ENCODE measurements at regions not wholly inside any gene's neighbourhood (a gene's known extent, or its start where the extent isn't known, plus 50 kb on each side); places are given as distances from the start of the nearest gene placed in this dataset.

DNA sequence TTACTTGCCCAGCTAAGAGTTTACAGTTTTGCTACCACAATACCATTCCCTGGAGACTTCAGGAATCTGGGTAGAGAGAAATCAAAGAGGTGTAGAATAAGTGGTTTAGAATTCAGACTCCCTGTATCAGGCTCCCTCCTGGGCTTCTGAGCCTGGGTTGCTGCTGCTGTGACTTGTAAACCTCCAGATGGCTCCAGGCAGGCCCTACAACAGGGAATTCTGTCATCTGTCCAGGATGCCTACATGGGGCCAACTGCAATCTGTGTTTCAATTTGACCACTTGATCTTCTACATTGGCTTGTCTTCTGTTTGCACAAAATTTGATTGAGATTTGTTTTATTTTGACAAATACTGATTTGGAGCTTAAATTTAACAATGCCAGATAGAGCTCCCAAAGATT, 183.9 kb downstream of the RAD51AP2 start:
- TF ChIP-seq, protein P1, sequence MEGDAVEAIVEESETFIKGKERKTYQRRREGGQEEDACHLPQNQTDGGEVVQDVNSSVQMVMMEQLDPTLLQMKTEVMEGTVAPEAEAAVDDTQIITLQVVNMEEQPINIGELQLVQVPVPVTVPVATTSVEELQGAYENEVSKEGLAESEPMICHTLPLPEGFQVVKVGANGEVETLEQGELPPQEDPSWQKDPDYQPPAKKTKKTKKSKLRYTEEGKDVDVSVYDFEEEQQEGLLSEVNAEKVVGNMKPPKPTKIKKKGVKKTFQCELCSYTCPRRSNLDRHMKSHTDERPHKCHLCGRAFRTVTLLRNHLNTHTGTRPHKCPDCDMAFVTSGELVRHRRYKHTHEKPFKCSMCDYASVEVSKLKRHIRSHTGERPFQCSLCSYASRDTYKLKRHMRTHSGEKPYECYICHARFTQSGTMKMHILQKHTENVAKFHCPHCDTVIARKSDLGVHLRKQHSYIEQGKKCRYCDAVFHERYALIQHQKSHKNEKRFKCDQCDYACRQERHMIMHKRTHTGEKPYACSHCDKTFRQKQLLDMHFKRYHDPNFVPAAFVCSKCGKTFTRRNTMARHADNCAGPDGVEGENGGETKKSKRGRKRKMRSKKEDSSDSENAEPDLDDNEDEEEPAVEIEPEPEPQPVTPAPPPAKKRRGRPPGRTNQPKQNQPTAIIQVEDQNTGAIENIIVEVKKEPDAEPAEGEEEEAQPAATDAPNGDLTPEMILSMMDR (IDR thresholded peaks at IDR 0.05 in 2 of 3, conservative IDR thresholded peaks at IDR 0.05 in 1 of 3; ENCODE audit: control insufficient read depth in 2 of 3, extremely low read depth in 1 of 3, insufficient read depth in 1 of 3, low read depth in 3 of 3, low read length in 3 of 3): no peak
- TF ChIP-seq SPI1 (IDR thresholded peaks at IDR 0.05; ENCODE audit: borderline replicate concordance, insufficient read depth, low read depth, low read length) (no peak), EP300 (IDR thresholded peaks at IDR 0.05; ENCODE audit: borderline replicate concordance in 1 of 2, control insufficient read depth in 1 of 2, low read depth in 2 of 2, low read length in 2 of 2) (no peak), POLR2AphosphoS5 (IDR thresholded peaks at IDR 0.05; ENCODE audit: low read length) (no peak)
